ENCODE measurements at regions not wholly inside any gene's neighbourhood (a gene's known extent, or its start where the extent isn't known, plus 50 kb on each side); places are given as distances from the start of the nearest gene placed in this dataset.
"Not testable (repeated sequence)": the region's sequence is repeated elsewhere in the genome, so short reads cannot be mapped to it uniquely, and the experiment has no call there.

- not testable (repeated sequence) for DNase-seq
These were observed 670.0 kb downstream of the SUCLG1 start for GRCh38 chr2:83788938-83789566.

- DNase-seq, result no peak
These were observed 671.9 kb downstream of the SUCLG1 start for GRCh38 chr2:83787189-83787588.

GRCh38 chr2:83786140-83786539 lies 672.9 kb downstream of the SUCLG1 start:
- DNase-seq, result no peak

- DNase-seq, result no peak
These were observed 674.1 kb downstream of the SUCLG1 start for GRCh38 chr2:83784947-83785346.

- DNase-seq, result no peak
These were observed 674.8 kb downstream of the SUCLG1 start for GRCh38 chr2:83784315-83784714.

GRCh38 chr2:83782122-83782521 lies 677.0 kb downstream of the SUCLG1 start:
- DNase-seq, result no peak

GRCh38 chr2:83764447-83765005 lies 694.6 kb downstream of the SUCLG1 start:
- no peak for DNase-seq

GRCh38 chr2:83757329-83757728 lies 701.8 kb downstream of the SUCLG1 start:
- DNase-seq, result no peak

GRCh38 chr2:83756219-83756618 lies 702.9 kb downstream of the SUCLG1 start:
- DNase-seq, result no peak

- no peak for DNase-seq
These were observed 711.9 kb downstream of the SUCLG1 start for GRCh38 chr2:83747141-83747540.

GRCh38 chr2:83744855-83745254 lies 714.2 kb downstream of the SUCLG1 start:
- no peak for DNase-seq

- DNase-seq, result peak in 1 of 56 donors; percentile 8
These were observed 716.8 kb downstream of the SUCLG1 start for GRCh38 chr2:83742117-83742782.

- no peak for DNase-seq
These were observed 728.9 kb downstream of the SUCLG1 start for GRCh38 chr2:83730223-83730622.

- DNase-seq, result no peak
These were observed 733.3 kb downstream of the SUCLG1 start for GRCh38 chr2:83725735-83726134.

GRCh38 chr2:83705146-83705545 lies 753.9 kb downstream of the SUCLG1 start:
- DNase-seq, result no peak

GRCh38 chr2:83703598-83703997 lies 755.5 kb downstream of the SUCLG1 start:
- DNase-seq, result no peak

- DNase-seq, result no peak
These were observed 762.2 kb downstream of the SUCLG1 start for GRCh38 chr2:83696838-83697237.

GRCh38 chr2:83695530-83695929 lies 763.5 kb downstream of the SUCLG1 start:
- DNase-seq, result no peak

- DNase-seq, result no peak
These were observed 764.0 kb downstream of the SUCLG1 start for GRCh38 chr2:83695037-83695436.

- DNase-seq, result no peak
These were observed 769.7 kb downstream of the SUCLG1 start for GRCh38 chr2:83689402-83689801.

- peak in 42 of 56 donors; percentile 1 to 84 (median 42) for DNase-seq
These were observed 772.2 kb downstream of the SUCLG1 start for GRCh38 chr2:83686863-83687262.

GRCh38 chr2:83674050-83674449 lies 785.0 kb downstream of the SUCLG1 start:
- no peak for DNase-seq

GRCh38 chr2:83665894-83666293 lies 793.2 kb downstream of the SUCLG1 start:
- DNase-seq, result no peak

Data from amygdala (tissue), 56 donors.